Fibroblast of lung (primary cell): ENCODE measurements at regions not wholly inside any gene's neighbourhood (a gene's known extent, or its start where the extent isn't known, plus 50 kb on each side); places are given as distances from the start of the nearest gene placed in this dataset.
"Not testable (repeated sequence)": the region's sequence is repeated elsewhere in the genome, so short reads cannot be mapped to it uniquely, and the experiment has no call there.

Experiments used
- DNase-seq, 2 donors: peaks; one replicate each; pipeline versions ENCODE4 v3.0.0 to v3.0.0-alpha.2; 2010; ENCODE audit warnings: low read depth in 2 of 2
- H2AFZ ChIP-seq: 2 replicates; pipeline ENCODE4 v1.5.1; 2012; ENCODE audit warnings: low read length, control low read depth, inconsistent platforms
- H3K27ac ChIP-seq: 2 replicates; pipeline ENCODE4 v1.5.1; 2011; ENCODE audit warnings: low read length, control low read depth; ENCODE audit not compliant: insufficient read depth
- H3K27me3 ChIP-seq: 2 replicates; pipeline ENCODE4 v1.5.1; 2011; ENCODE audit warnings: mild to moderate bottlenecking, low read length; ENCODE audit not compliant: control insufficient read depth, insufficient read depth
- H3K36me3 ChIP-seq: 2 replicates; pipeline ENCODE4 v1.5.1; 2011; ENCODE audit warnings: low read length; ENCODE audit not compliant: control insufficient read depth, insufficient read depth
- H3K4me1 ChIP-seq: 2 replicates; pipeline ENCODE4 v1.5.1; 2011; ENCODE audit warnings: low read length; ENCODE audit not compliant: control insufficient read depth, insufficient read depth; ENCODE audit errors: extremely low read depth
- H3K4me2 ChIP-seq: 2 replicates; pipeline ENCODE4 v1.5.1; 2011; ENCODE audit warnings: low read length, control low read depth; ENCODE audit not compliant: insufficient read depth; ENCODE audit errors: extremely low read depth
- H3K4me3 ChIP-seq, 4 experiments: fragments of 200-600 bp in 1 of 4; sonication (generic) in 1 of 4; replicated peaks in 1 of 4; 2 replicates each; pipeline ENCODE4 v1.5.1; 2011 to 2016; ENCODE audit warnings: low read length in 4 of 4, low read depth in 3 of 4, mild to moderate bottlenecking in 3 of 4, control low read depth in 2 of 4, inconsistent platforms in 1 of 4, mixed read lengths in 1 of 4; ENCODE audit not compliant: insufficient read depth in 1 of 4; ENCODE audit errors: control extremely low read depth in 1 of 4
- H3K79me2 ChIP-seq: 2 replicates; pipeline ENCODE4 v1.5.1; 2012; ENCODE audit warnings: mild to moderate bottlenecking, low read length, inconsistent platforms; ENCODE audit not compliant: control insufficient read depth, insufficient read depth
- H3K9ac ChIP-seq: 2 replicates; pipeline ENCODE4 v1.5.1; 2011; ENCODE audit warnings: mild to moderate bottlenecking, low read length, control low read depth; ENCODE audit not compliant: insufficient read depth
- H3K9me3 ChIP-seq: 2 replicates; pipeline ENCODE4 v1.5.1; 2012; ENCODE audit warnings: low read depth, low read length; ENCODE audit not compliant: control insufficient read depth, insufficient read depth
- H4K20me1 ChIP-seq: 2 replicates; pipeline ENCODE4 v1.5.1; 2011; ENCODE audit warnings: low read length; ENCODE audit not compliant: control insufficient read depth, insufficient read depth; ENCODE audit errors: extremely low read depth

DNA sequence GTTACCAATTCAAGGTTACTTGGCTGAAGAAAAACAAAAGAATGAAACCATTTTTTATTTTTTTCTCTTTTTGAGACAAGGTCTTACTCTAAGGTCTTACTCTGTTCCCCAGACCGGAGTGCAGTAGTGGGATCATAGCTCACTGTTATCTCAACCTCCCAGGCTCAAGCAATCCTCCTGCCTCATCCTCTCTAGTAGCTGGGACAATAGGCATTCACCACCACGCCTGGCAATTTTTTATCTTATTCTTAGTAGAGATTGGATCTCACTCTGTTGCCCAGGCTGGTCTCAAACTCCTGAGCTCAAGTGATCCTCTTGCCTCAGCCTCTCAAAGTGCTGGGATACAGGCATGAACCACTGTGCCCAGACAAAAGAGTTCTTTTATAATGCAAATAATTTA, 3732.0 kb upstream of the OR11H1 start:
- H3K36me3 ChIP-seq, H3K9me3 ChIP-seq, H3K27me3 ChIP-seq, H3K27ac ChIP-seq, H3K4me2 ChIP-seq, H3K4me1 ChIP-seq, H3K79me2 ChIP-seq, H2AFZ ChIP-seq, DNase-seq, H3K9ac ChIP-seq, H3K4me3 ChIP-seq, H4K20me1 ChIP-seq: not testable (repeated sequence)

DNA sequence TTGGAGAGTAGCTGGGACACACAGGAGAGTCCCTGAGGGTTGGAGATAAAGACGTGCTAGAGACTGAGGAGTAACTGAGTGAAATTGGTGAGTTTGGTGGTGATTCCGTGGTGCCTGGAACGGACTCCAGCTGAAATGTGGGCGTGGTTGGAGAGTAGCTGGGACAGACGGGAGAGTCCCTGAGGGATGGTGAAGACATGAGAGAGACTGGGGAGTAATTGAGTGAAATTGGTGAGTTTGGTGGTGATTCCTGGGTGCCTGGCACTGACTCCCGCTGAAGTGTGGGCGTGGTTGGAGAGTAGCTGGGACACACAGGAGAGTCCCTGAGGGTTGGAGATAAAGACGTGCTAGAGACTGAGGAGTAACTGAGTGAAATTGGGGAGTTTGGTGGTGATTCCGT, 3712.5 kb upstream of the OR11H1 start:
- H3K4me2 ChIP-seq, H3K9ac ChIP-seq, H3K79me2 ChIP-seq, H3K9me3 ChIP-seq, H3K27me3 ChIP-seq, H3K27ac ChIP-seq, H2AFZ ChIP-seq, DNase-seq, H3K4me3 ChIP-seq, H3K4me1 ChIP-seq, H3K36me3 ChIP-seq, H4K20me1 ChIP-seq: not testable (repeated sequence)

DNA sequence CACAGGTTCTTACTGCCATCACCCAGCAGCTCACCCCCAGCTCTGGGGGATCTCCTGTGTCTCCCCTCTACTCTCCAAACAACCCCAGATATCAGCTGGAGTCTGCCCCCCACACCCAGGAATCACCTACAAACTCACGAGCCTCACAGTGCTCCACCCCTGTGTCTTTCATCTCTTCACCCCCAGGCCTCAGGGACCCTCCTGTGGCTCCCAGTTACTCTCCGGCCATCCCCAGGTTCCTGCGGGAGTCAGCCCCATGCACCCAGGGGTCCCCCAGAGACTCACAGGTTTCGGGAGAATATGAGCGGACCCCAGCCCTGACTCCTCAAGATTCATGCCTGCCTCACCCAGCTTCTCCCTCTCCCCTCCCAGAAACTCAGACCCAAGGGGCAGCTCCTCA, 3709.1 kb upstream of the OR11H1 start:
- H3K27me3 ChIP-seq, H3K4me3 ChIP-seq, H3K4me1 ChIP-seq, H3K9ac ChIP-seq, H2AFZ ChIP-seq, H3K79me2 ChIP-seq, H3K9me3 ChIP-seq, H4K20me1 ChIP-seq, DNase-seq, H3K27ac ChIP-seq, H3K4me2 ChIP-seq, H3K36me3 ChIP-seq: not testable (repeated sequence)

DNA sequence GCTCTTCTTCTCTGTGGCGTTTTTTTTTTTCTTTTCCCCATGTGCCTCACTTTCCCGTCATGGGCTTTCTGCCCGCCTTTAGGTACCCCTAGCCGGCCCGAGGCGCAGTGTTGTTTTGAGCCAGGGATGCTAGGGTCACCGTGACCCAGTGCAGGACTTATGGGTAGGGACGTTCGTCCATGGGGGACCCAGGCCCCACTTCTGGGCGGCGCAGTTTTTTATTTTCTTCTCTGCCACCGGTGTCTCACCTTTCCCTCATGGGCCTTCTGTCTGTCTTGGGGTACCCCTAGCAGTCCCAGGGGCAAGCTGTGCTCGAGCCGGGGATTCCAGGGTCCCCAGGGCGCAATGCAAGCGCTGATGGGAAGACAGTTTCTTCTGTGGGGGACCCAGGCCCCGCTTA, 3705.7 kb upstream of the OR11H1 start:
- not testable (repeated sequence) for DNase-seq, H4K20me1 ChIP-seq, H3K27me3 ChIP-seq, H3K27ac ChIP-seq, H3K9ac ChIP-seq, H2AFZ ChIP-seq, H3K4me2 ChIP-seq, H3K4me1 ChIP-seq, H3K79me2 ChIP-seq, H3K9me3 ChIP-seq, H3K36me3 ChIP-seq, H3K4me3 ChIP-seq

DNA sequence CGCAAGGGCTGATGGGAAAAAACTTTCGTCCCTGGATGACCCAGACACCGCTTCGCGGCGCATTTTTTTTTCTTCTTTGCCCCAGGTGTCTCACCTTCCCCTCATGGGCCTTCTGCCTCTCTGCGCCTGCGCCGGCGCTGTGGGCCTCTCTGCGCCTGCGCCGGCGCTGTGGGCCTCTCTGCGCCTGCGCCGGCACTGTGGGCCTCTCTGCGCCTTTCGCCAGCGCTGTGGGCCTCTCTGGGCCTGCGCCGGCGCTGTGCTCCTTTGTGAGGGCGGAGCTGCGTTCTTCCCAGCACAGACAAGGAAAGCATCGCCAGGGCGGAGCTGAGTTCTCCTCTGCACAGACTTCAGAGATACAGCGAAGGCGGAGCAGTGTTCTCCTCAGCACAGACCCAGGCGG, 3703.0 kb upstream of the OR11H1 start:
- not testable (repeated sequence) for H3K4me3 ChIP-seq, H3K4me1 ChIP-seq, H3K4me2 ChIP-seq, H3K9me3 ChIP-seq, DNase-seq, H3K9ac ChIP-seq, H3K79me2 ChIP-seq, H3K27ac ChIP-seq, H3K36me3 ChIP-seq, H3K27me3 ChIP-seq, H2AFZ ChIP-seq, H4K20me1 ChIP-seq

DNA sequence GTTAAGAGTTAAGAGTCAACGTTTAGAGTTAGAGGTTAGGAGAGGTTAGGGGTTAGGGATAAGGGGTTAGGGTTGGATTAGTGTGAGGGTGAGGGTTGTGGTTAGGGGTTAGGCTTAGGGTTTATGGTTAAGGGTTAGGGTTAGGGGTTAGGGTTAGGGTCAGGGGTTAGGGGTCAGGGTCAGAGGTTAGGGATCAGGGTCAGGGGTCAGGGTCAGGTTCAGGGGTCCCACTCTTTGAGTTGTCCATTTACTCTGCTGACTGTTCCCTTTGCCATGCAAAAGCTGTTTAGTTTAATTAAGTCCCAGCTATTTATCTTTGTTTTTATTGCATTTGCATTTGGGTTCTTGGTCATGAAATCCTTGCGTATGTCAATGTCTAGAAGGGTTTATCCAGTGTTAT, 3702.0 kb upstream of the OR11H1 start:
- not testable (repeated sequence) for DNase-seq, H3K9ac ChIP-seq, H3K36me3 ChIP-seq, H3K4me3 ChIP-seq, H3K9me3 ChIP-seq, H4K20me1 ChIP-seq, H3K27me3 ChIP-seq, H2AFZ ChIP-seq, H3K79me2 ChIP-seq, H3K27ac ChIP-seq, H3K4me2 ChIP-seq, H3K4me1 ChIP-seq

DNA sequence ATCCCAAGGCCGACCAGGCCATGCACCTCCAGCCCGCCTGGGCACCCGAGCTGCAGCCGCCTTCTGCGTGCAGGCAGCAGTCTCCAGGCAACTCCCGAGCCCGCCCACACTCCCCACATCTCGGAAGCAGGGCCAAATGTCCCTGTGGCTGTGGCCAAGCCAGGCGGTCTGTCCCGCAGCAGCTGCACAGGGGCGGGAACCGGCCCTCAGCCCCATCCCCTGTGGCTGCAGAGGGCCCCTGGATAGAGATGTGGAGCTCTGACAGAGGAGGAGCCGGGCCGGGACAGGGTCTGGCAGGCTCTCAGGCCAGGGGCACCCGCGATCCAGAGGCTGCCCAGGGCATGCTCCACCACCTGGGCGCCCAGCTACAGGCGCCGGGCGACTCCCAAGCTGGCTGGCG, 3698.6 kb upstream of the OR11H1 start:
- not testable (repeated sequence) for H3K27me3 ChIP-seq, H3K4me1 ChIP-seq, H3K9ac ChIP-seq, H3K9me3 ChIP-seq, H3K4me2 ChIP-seq, H3K36me3 ChIP-seq, H3K4me3 ChIP-seq, H3K79me2 ChIP-seq, H4K20me1 ChIP-seq, H2AFZ ChIP-seq, H3K27ac ChIP-seq
- DNase-seq = peak in 1 of 2 donors; percentile 0
